HL-60 (cell line): ENCODE measurements at regions not wholly inside any gene's neighbourhood (a gene's known extent, or its start where the extent isn't known, plus 50 kb on each side); places are given as distances from the start of the nearest gene placed in this dataset.
A peak's percentile ranks its signal among the peaks of the same experiment; 100 is the strongest.
"Not testable (repeated sequence)": the region's sequence is repeated elsewhere in the genome, so short reads cannot be mapped to it uniquely, and the experiment has no call there.

Source experiments
- DNase-seq, 2 experiments: peaks; one replicate each; pipeline ENCODE4 v3.0.0-alpha.2; 2010 to 2020; ENCODE audit warnings: low read depth in 1 of 2, low spot score in 1 of 2
- H3K27ac ChIP-seq: fragments of 250-450 bp; sonication (Bioruptor Pico); replicated peaks from 2 replicates; pipeline ENCODE4 v1.5.1; 2020; ENCODE audit warnings: mild to moderate bottlenecking, moderate library complexity
- H3K27me3 ChIP-seq: fragments of 250-450 bp; sonication (Bioruptor Pico); 2 replicates; pipeline ENCODE4 v1.5.1; 2021; ENCODE audit warnings: mild to moderate bottlenecking, moderate library complexity; ENCODE audit not compliant: insufficient read depth, poor library complexity, severe bottlenecking
- H3K4me3 ChIP-seq: replicated peaks from 2 replicates; pipeline ENCODE4 v1.5.1; 2011; ENCODE audit warnings: mild to moderate bottlenecking, control low read depth, low read length; ENCODE audit not compliant: insufficient read depth
- CTCF ChIP-seq: IDR thresholded peaks from one replicate; pipeline ENCODE4 v1.5.1; 2011; ENCODE audit warnings: low read length, control low read depth, inconsistent platforms; ENCODE audit not compliant: insufficient read depth
- GABPA ChIP-seq: IDR thresholded peaks from 2 replicates; pipeline ENCODE4 v1.6.1; 2012; ENCODE audit warnings: low read depth
- POLR2AphosphoS5 ChIP-seq: IDR thresholded peaks from 2 replicates; pipeline ENCODE4 v1.6.1; 2012; ENCODE audit warnings: low read depth
- SPI1 ChIP-seq: IDR thresholded peaks from 2 replicates; pipeline ENCODE4 v1.6.1; 2012; ENCODE audit warnings: low read depth, mild to moderate bottlenecking, borderline replicate concordance
- TF ChIP-seq, protein P1 (sequence below): IDR thresholded peaks from 2 replicates; pipeline ENCODE4 v1.6.1; 2012; ENCODE audit warnings: low read depth; ENCODE audit not compliant: insufficient replicate concordance

- H3K27me3 ChIP-seq = no peaks in the 10 kb centered on the region
- TF ChIP-seq GABPA = no peak
- no peak for TF ChIP-seq SPI1
- no peak for TF ChIP-seq POLR2AphosphoS5
- TF ChIP-seq, protein P1, sequence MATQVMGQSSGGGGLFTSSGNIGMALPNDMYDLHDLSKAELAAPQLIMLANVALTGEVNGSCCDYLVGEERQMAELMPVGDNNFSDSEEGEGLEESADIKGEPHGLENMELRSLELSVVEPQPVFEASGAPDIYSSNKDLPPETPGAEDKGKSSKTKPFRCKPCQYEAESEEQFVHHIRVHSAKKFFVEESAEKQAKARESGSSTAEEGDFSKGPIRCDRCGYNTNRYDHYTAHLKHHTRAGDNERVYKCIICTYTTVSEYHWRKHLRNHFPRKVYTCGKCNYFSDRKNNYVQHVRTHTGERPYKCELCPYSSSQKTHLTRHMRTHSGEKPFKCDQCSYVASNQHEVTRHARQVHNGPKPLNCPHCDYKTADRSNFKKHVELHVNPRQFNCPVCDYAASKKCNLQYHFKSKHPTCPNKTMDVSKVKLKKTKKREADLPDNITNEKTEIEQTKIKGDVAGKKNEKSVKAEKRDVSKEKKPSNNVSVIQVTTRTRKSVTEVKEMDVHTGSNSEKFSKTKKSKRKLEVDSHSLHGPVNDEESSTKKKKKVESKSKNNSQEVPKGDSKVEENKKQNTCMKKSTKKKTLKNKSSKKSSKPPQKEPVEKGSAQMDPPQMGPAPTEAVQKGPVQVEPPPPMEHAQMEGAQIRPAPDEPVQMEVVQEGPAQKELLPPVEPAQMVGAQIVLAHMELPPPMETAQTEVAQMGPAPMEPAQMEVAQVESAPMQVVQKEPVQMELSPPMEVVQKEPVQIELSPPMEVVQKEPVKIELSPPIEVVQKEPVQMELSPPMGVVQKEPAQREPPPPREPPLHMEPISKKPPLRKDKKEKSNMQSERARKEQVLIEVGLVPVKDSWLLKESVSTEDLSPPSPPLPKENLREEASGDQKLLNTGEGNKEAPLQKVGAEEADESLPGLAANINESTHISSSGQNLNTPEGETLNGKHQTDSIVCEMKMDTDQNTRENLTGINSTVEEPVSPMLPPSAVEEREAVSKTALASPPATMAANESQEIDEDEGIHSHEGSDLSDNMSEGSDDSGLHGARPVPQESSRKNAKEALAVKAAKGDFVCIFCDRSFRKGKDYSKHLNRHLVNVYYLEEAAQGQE = no peak
- no peak for TF ChIP-seq CTCF
- no peak overlapping the region for H3K4me3 ChIP-seq
- DNase-seq = no peak
- no peak overlapping the region for H3K27ac ChIP-seq
Observed at GRCh38 chr3:194870394-194871110, 184.9 kb downstream of the FAM43A start.

DNA sequence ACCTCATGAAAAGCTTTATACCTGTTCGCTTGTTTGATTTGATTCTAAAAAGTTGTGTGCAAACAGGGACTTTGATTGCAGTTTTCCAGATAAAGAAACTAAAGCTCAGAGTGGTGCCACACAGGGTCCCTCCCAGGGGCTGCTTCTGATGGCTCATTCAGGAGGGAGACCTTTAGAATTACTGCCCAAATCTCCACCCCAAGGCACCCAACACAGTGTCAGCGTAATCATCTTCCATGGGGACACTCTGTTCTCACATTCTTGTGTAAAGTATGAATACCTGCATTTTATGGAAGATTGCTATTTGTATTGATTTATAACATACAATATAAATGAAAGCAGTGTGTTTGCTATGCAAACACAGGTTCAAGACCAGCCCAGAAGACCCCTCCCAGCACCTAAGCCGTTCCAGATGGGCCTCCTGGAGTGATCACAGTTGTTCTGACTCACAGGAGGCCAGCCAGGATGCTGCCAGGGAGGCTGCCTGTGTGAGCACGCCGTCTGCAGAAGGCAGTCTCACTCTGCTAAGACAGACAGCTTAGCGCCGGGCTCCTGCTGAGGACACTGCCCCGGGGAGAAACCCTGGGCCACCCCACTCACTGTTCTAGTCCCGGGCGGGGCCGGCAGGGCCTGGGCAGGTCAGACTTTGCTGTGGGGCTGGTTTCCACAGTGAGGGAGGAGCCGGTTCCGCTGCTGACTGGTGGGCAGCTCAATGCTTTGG lies 185.6 kb downstream of the FAM43A start:
- H3K4me3 ChIP-seq = no peak overlapping the region
- no peak for TF ChIP-seq POLR2AphosphoS5
- no peak for TF ChIP-seq GABPA
- TF ChIP-seq, protein P1 = no peak
- TF ChIP-seq CTCF = no peak
- no peak for TF ChIP-seq SPI1
- DNase-seq = no peak
- no peaks in the 10 kb centered on the region for H3K27me3 ChIP-seq
- H3K27ac ChIP-seq = no peak overlapping the region

GRCh38 chr3:194871864-194872668 lies 186.4 kb downstream of the FAM43A start:
- Histone ChIP-seq H3K27ac (no peak overlapping the region), H3K4me3 (no peak overlapping the region), H3K27me3 (no peaks in the 10 kb centered on the region)
- DNase-seq = peak in 1 of 2 experiments; percentile 39
- no peak for TF ChIP-seq GABPA
- peak; percentile 15; the same call in 1 of the 2 replicates for TF ChIP-seq SPI1

DNA sequence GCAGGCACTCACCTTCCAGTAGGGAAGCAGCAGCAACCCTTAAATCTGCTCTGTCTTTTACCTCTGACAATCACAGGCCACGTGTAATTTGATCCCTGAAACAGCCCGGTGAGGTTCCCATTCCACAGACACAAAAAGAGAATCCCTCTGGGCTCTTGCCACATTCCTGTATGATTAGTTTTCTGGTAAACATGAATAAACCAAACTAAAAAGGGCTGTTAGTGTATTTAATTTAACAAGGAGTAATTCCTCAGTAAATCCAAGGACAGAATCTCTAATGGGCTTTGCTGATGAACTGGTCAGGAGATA lies 186.9 kb downstream of the FAM43A start:
- TF ChIP-seq POLR2AphosphoS5 (no peak), CTCF (no peak), SPI1 (no peak), GABPA (no peak)
- TF ChIP-seq, protein P1 = no peak
- Histone ChIP-seq H3K27ac (no peak overlapping the region), H3K27me3 (no peaks in the 10 kb centered on the region), H3K4me3 (no peak overlapping the region)
- no peak for DNase-seq

GRCh38 chr3:194873474-194873873 lies 187.8 kb downstream of the FAM43A start:
- H3K4me3 ChIP-seq, H3K27ac ChIP-seq, DNase-seq, H3K27me3 ChIP-seq: not testable (repeated sequence)
